LoVo (cell line): ENCODE measurements at regions not wholly inside any gene's neighbourhood (a gene's known extent, or its start where the extent isn't known, plus 50 kb on each side); places are given as distances from the start of the nearest gene placed in this dataset.
"Not testable (repeated sequence)": the region's sequence is repeated elsewhere in the genome, so short reads cannot be mapped to it uniquely, and the experiment has no call there.

Experiments
- DNase-seq: peaks from one replicate; pipeline ENCODE4 v3.0.0-alpha.2; 2016; ENCODE audit warnings: low spot score

GRCh38 chr11:69951821-69952220 lies 126.3 kb upstream of the ANO1 start:
- no peak for DNase-seq

GRCh38 chr11:69952229-69952975 lies 125.7 kb upstream of the ANO1 start:
- not testable (repeated sequence) for DNase-seq

- no peak for DNase-seq
Measured at GRCh38 chr11:69953356-69953755, 124.8 kb upstream of the ANO1 start.

- no peak for DNase-seq
Measured at GRCh38 chr11:69954756-69955155, 123.4 kb upstream of the ANO1 start.

GRCh38 chr11:69956669-69957190 lies 121.4 kb upstream of the ANO1 start:
- no peak for DNase-seq

GRCh38 chr11:69957849-69958248 lies 120.3 kb upstream of the ANO1 start:
- DNase-seq = no peak

- no peak for DNase-seq
Measured at GRCh38 chr11:69958308-69958707, 119.8 kb upstream of the ANO1 start.

- no peak for DNase-seq
Measured at GRCh38 chr11:69959461-69959860, 118.7 kb upstream of the ANO1 start.

- no peak for DNase-seq
Measured at GRCh38 chr11:69961738-69962137, 116.4 kb upstream of the ANO1 start.

- DNase-seq = peak; percentile 76
Measured at GRCh38 chr11:69962152-69962551, 116.0 kb upstream of the ANO1 start.

GRCh38 chr11:69963533-69964246 lies 114.4 kb upstream of the ANO1 start:
- DNase-seq = no peak

- no peak for DNase-seq
Measured at GRCh38 chr11:69964247-69964643, 113.9 kb upstream of the ANO1 start.

- peak; percentile 76 for DNase-seq
Measured at GRCh38 chr11:69965821-69966582, 112.1 kb upstream of the ANO1 start.

- DNase-seq = no peak
Measured at GRCh38 chr11:69966583-69966835, 111.6 kb upstream of the ANO1 start.

- no peak for DNase-seq
Measured at GRCh38 chr11:69966910-69967483, 111.1 kb upstream of the ANO1 start.

GRCh38 chr11:69967484-69967883 lies 110.6 kb upstream of the ANO1 start:
- no peak for DNase-seq

- DNase-seq = peak; percentile 37
Measured at GRCh38 chr11:69968396-69969347, 109.4 kb upstream of the ANO1 start.

GRCh38 chr11:69969890-69970784 lies 108.0 kb upstream of the ANO1 start:
- no peak for DNase-seq

GRCh38 chr11:69970785-69971535 lies 107.2 kb upstream of the ANO1 start:
- no peak for DNase-seq

- DNase-seq = no peak
Measured at GRCh38 chr11:69971741-69972140, 106.4 kb upstream of the ANO1 start.
